Stimulated activated CD8-positive, alpha-beta memory T cell treated with anti-CD3 and anti-CD28 coated beads, Interleukin-12 subunit alpha, Interleukin-12 subunit beta, amount 100 ng/mL, for 24 hours (primary cell): ENCODE measurements at regions not wholly inside any gene's neighbourhood (a gene's known extent, or its start where the extent isn't known, plus 50 kb on each side); places are given as distances from the start of the nearest gene placed in this dataset.
"Not testable (repeated sequence)": the region's sequence is repeated elsewhere in the genome, so short reads cannot be mapped to it uniquely, and the experiment has no call there.

Experiments used
- DNase-seq: peaks from one replicate; pipeline ENCODE4 v3.0.0-alpha.2; 2020; ENCODE audit errors: extremely low read depth

DNA sequence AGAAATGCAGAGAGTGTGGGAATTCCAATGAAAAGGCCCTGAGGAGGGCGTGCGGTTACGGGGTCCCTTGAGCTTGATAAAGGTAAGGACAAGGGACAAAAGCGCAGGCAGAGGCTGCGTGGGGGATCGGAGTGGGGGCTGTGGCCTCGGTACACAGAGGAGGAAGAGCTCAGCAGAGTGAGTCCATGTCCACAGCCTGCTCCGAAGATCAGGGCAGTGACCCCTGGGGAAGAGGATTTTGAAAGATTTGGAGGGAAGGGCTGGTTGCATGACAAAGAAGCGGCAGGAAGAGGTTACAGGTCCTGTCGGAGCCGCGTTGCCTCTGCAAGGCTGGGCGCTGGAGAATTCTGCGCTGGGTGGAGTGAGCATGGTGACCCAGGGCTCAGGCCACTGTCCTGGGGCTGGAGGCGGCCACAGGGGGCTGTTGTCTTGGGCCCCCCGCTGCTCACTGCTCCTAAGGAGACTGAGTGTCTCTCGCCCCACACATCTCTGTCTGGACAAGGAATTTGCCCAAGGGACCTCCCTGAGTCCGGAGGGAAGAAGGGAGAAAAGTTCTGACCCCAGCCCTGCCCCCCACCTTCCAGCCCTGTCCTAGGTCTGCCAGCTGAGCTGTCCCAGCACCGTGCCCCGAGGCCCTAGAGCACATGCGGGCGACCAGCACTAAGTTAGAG lies 69.8 kb upstream of the INSIG1 start:
- no peak for DNase-seq

DNA sequence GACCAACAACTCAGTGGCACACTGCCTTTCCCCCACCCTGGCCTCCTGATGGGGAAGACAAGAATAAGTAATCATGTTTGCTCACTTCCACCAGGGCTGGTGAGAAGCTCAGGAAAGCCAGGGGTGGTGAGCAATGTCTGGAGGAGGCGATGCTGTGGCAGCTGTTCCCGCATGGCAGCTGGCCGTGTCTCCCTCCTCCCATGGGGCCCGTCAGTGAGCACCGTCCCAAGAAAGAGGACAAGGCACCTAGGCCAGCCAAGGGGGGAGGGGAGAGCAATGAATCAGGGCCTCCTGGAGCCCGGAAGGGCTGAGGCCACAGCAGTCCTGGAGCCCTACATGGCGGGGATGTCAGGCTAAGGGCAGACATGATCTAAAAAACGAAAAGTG lies 69.2 kb upstream of the INSIG1 start:
- no peak for DNase-seq

DNA sequence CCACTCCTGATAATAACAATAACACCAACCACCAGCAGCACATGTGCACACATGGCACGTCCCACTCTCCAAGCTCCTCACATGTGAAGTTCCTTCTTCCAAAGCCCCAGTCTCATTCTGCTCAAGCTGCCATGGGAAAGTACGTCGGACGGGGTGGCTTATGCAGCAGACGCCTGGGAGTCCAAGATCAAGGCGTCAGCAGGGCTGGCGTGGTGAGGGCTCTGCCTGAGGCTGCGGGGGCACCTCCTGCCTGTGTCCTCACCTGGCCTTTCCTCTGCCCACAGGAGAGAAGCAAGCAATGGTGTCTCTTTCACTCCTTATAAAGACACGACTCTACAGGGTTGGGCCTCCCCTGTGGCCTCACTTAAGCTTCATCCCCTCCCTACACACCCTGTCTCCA lies 68.8 kb upstream of the INSIG1 start:
- DNase-seq, result no peak

DNA sequence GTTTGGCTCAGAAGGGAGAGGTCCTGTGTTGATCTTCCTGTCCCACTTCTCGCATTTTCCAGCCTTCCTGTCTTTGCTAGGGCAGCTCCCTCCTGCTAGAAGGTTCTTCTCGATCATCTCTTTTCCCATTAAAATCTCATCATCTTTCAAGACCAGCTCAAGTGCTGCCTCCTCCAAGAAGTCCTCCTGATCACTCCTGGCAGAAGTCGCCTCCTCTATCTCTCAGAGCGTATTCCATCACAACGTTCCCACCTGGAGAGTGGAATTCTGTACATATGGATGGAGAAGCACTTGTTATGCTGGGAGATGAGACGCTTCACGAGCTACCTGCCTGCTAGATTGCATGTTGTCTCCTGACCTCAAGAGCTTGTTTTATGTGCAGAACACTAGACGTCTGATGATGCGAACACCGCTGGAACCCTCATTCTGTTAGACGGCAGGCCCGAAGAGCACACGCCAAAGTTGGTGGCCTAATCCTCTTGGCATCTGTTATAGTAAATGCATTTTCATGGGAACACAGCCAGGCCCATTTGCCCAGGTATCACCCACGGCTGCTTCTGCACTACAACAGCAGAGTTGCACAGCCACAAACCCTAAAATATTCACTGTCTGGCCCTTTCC lies 68.0 kb upstream of the INSIG1 start:
- no peak for DNase-seq

DNA sequence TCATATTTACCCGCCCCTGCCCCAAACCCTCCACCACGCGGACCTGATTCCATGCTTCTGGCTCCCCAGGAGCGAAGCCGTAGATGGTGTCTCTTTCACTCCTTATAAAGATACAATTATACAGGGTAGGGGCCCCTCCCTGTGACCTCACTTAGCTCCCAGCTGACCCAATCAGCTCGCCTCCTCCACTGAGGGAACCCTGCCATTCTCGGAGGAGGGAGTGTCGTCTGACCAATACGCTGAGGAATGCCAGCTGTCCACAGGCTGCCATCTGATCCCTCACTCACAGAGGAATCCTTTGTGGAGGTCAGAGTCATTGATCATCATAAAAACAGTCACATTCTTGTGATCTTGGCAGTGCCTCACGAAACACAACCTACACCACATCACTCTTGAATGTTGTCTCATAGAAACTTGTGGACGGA lies 67.5 kb upstream of the INSIG1 start:
- no peak for DNase-seq

DNA sequence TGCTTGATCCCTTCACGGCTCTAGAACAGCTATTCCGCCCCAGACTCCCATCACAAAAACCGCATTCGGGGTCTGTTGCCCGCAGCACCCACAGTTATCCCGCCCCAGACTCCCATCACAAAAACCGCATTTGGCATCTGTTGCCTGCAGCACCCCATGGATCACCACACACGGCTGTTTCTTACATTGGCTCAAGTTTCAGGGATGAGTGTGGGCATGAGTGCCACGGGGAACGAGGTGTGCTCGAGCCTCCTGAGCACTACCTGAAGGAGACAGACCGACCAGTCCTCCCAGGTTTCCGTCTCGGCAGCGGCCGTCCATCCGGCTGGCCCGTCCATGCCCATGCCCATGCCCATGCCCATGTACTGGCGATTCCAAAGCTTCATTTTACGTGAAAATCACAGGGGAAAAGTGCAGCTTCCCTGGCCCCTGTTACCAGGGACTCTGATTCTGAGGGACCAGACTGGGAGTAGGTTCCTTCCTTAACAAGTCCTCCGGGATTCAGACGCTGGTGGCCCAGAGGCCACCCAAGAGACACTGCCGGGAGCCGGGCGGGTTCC lies 66.4 kb upstream of the INSIG1 start:
- DNase-seq, result no peak

DNA sequence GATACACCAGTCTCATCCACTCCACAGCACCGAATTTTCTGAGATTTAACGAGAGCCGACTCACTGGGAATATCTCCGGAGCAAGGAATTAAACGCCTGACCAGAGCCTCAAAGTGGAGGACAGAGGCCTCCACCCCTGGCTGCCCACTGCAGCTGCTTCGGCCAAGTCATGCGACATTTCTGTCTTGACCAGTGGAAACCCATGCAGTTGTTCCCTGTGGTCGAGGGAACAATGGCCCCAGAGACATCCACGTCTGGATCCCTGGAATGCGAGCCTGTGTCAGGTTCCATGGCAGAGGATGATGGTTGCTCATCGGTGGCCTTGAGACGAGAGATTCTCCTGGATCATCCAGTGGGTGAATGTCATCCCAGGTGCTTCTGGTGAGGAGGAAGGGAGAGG lies 65.7 kb upstream of the INSIG1 start:
- DNase-seq, result no peak

DNA sequence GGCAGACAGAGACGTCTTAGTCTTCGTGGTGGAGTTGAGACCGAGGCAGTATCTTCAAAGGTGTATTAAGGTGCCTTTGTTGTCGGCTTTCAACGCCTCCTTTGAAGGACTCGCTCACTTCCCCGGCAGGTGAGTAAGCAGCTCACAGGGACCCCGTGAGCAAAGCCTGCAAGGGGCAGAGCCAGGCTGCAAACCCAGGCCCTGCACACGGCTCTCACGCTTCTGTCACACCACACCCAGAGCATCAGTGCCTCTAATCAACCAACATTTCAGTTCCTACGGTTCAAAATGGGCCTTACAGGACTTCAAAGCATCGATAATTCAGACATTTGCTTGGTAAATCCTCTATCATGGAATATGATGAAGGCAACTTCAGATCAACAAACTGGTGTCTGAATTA lies 64.8 kb upstream of the INSIG1 start:
- no peak for DNase-seq

DNA sequence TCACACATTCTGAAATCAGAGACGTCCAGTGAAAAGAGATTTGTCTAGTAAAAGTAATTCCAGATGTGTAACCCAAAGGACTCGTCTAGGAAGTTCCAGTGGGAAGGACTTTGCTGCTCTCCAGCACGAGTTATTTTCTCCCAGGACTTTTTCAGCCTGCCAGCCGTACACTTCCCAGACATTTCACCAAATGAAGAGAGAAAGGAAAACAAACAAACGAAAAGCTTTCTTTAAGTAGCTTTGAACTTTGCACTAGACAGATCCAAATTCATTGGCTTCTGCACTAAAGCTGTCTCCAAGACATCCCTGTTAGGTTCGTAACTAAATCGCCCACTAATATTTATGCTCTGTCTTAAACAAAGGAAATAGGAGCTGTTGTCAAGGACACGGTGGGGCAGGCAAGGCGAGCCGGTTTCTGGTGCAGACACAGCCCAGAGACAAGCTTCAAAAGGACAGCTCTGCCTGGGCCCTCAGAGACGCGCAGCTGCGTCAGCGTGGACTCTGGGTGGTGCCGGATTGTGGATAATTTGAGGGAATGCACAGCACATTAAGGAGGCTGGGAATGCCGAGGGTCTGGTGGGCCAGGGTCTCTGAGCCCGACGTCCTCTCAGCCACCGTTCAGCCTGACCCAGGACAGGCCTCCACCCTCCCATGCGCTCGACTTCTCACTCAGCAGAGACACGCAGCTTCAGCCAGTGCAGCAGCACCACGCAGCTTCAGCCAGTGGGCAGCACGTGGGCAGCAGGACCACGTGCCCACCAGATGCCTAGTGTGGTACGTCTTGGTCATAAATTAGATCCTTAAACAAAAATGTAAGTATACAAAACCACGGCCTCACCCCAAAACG lies 64.1 kb upstream of the INSIG1 start:
- DNase-seq, result no peak

DNA sequence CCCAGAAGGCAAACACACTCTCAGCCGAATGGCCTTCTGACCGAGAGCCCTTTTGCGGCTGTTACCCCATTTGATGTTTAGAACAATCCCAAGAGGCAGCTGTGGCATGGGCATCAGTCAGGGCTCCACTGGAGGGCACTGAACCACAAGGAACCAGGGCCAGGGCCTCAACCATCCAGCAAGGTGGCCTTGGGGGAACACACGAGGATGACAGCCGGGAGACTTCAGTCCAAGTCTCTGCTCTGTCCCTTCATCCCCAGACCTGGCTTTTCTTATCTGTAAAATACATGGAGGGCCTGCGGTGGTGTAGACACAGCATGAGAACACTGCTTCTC lies 63.6 kb upstream of the INSIG1 start:
- DNase-seq, result no peak

DNA sequence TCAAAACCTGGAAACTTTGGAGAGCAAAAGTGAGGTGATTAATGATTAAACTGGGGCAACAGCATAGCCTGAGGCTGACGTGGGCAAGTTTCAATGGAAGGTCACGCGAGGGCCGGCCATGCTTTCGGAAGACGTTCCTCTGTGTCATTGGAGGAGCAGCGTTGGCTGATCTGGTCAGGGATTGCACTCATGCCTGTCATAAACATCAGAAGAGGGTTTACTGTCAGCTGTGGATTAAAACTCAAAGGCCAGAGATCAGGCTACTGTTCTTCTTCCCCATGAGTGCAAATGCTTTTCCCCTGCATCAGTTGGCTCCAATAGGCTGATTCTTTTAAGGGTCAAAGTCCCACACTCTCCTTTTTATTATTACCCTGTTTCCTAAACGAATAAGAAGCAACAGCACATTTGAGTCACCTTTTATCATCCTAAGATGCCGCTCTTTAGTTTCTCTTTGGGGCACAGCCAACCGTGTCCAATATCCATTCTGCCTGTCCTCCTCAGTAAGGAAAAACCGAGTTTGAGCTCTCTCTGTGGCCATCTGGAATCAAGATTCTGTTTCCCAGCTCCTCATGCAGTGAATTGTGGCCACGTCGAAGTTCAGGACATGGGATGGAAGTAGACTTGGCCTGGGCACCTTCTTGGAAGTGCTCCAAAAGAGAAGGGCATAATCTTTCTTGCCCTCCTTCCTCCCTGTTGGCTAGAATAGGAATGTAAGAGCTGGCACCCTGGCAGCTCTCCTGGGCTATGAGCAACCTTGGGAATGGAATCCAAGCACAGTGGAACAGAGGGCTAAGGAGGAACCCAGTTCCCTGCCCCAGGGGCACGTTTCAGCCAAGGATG lies 62.5 kb upstream of the INSIG1 start:
- no peak for DNase-seq

DNA sequence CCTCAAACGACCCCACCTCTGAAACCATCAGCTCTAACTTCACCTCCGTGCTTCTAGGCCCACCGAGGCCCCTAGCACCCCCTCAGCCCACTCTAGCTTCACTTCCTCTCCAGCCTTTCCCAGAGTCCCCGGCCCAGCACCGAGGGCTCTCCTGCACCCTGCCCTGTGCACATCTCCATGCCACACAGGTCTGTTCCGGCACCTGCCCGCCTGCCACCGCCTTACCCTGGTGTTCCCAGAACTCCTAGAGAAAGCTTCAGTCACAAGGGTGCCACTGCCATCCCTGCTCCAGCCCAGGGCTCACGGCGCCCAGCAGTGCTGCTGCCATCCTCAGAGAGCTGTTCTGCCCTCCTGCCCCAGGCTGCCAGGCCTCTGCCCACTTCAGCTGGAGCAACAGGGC lies 61.3 kb upstream of the INSIG1 start:
- DNase-seq, result no peak

DNA sequence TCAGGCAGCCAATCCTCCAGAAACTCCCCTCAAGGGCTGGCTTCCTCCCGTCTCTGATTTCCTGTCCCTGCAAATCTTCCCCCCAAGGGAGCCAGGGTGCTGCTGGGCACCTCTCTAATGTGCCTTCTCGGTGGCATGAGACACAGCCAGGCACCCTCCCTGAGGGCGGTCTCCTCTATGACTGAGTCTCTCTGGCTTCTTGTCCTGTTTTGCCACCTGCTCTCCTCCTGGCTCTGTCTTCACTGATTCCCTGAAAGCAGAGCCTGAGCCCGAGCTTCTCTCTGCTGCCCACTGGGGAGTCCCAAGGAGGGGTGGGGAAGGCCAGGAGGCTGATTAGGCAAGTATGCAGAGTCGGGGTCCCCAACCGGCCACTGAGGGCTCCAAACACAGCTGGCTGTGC lies 60.4 kb upstream of the INSIG1 start:
- DNase-seq, result no peak

DNA sequence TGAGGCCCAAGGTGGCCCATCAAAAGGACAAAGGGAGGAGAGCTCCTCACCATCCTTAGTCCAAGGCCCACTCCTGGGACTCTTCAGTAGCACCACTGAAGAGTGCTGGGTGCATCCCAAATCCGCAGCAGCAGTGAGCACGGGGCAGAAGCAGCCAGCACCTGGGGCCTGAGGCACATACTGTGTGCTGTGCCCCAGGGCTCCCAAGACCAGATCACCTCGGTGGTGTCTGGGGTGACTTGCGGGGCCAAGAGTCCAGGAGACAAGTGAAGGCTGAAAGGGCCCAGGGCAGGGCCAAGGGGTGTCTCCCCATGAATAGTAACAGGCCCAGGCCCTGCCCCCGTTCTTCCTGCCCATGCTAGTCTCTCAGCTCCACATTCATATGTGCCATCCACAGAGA lies 59.9 kb upstream of the INSIG1 start:
- DNase-seq, result no peak

DNA sequence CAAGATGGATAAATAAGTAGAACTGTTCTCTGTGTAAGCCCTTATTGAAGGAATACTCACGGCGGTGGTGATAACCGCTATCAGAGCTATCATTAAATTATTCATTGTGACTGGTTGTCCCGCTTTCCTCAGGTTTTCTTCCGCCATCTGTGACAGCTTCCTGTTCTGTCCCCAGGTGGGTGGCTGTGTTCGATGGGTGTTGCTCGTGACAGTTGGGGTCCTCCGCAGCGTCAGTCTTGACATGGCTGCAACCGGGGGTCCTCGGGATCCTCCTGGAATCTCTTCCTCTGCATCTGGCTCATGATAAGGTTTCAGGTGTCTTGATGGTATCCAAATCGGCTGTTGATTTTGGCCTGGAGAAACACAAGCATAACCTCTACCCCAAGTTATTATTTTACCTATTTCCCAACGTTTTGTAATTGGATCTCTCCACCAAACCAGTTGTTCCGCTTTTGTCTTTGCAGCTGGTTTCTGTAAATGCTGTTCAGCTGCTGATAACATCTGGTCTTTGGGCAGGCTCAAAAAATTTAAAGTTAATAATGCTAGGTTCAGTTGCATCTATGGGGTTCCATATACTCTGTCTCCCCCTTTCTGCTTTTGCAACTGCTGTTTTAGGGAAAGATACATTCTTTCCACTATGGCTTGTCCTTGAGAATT lies 58.1 kb upstream of the INSIG1 start:
- not testable (repeated sequence) for DNase-seq

DNA sequence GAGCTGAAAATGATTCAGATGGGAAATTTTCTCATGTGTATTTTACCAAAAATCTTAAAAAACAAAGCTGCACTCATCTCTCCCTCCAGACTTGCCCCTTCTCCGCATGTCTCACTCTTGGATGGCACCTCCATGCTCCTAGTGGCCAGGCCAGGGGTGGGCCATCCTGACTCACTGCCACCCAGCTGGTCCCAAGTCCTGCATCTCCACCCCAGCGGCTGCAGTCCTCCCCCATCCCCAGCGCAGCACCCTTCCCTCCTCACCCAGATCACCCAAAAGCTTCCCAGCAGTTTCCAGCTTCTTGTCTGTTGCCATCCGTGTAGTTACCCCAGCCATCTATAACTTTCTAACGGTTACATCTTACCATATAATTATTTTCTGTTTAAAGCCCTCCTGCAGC lies 53.0 kb upstream of the INSIG1 start:
- DNase-seq, result no peak

DNA sequence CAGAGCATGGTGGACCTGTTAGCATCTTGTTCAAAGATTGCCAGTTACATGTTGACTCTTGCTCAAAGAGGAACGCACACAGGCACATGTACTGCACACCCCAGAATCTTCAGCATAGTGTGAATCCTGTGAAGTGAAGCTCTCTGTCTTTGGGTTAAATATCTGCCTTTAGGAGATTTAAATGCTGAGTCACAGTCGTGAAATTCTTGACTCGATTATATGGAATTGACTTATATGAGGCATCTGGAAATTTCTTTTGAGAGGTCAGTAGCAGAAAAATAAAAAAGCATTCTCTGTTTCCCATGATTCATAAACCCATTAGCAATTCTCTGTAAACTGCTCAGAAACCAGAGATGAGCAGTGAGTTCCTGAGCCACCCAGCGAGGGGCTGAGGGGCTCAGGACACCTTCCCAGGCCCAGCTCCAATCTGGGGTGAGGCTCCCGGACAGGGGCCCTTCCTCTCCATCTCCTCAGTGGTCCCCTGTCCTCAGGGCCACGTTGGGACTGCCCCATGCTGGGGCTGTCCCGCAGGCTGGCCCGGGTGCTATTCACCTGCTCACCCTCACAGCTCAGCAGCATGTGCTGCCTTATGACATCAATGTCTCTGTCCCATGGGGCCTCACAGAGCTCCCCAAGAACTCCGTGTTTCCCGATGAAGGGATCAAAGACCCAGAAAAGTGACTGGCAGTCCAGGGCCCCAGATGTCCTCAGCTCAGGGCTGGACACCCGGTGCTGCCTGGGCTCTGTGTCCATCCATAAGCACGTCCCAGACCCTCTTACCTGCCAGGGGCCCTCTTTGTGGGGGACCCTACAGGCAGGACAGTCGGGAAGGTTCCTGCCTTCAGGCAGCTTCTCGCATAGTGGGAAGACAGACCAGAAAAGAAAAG lies 50.0 kb upstream of the INSIG1 start:
- no peak for DNase-seq
